ENCODE measurements at regions not wholly inside any gene's neighbourhood (a gene's known extent, or its start where the extent isn't known, plus 50 kb on each side); places are given as distances from the start of the nearest gene placed in this dataset.

DNA sequence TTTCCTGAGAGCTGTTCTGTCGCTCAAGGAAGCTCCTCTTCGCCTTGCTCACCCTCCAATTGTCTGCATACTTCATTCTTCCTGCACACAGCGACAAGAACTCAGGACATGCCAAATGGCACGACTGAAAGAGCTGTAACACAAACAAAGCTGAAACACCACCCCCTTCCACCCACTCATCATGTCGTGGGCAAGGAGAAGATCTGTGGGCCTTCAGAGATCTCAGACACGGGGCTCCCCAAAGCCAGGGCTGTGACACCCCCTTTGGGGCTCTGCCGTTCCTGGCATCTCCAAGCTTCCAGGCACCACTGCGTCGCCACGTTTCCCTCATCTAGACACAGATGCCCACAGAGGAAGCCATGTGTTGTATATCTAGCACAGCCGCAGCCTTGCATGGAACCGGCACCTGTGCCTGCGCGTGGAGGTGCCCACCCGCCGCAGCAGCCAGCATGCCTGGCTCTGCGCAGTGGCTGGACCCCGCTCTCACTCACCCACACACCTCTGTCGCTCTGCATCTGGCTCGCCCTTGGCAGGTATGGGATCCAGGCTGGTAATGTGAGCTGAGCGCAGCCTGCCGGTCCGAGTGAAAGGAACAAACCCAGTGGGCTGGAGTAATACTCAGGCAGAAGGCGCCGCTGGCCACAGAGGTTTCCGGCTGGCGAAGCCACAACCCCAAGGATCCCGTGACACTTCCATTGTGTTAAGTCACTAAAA lies 676.4 kb upstream of the INTU start:
- TF ChIP-seq CTCF (IDR thresholded peaks at IDR 0.05) (no peak), POLR2A (IDR thresholded peaks at IDR 0.05) (no peak)
